OCI-LY3 (cell line): ENCODE measurements at regions not wholly inside any gene's neighbourhood (a gene's known extent, or its start where the extent isn't known, plus 50 kb on each side); places are given as distances from the start of the nearest gene placed in this dataset.

Experiments used
- H2AFZ ChIP-seq: fragments of 200-600, 300-600 bp; shearing (Covaris generic); 2 replicates; pipeline ENCODE4 v1.6.0; 2014; ENCODE audit warnings: antibody characterized with exemption, low read depth, low read length
- H3K27ac ChIP-seq: fragments of 200-600, 300-600 bp; sonication (generic); 2 replicates; pipeline ENCODE4 v1.5.1; 2014; ENCODE audit warnings: mild to moderate bottlenecking, low read length, moderate library complexity, mixed read lengths
- H3K27me3 ChIP-seq: fragments of 200-600, 300-600 bp; sonication (generic); 2 replicates; pipeline ENCODE4 v1.6.1; 2014; ENCODE audit warnings: low read depth, low read length, mixed read lengths
- H3K36me3 ChIP-seq: fragments of 200-600, 300-600 bp; sonication (generic); replicated peaks from 2 replicates; pipeline ENCODE3; 2014; ENCODE audit warnings: low read depth, low read length, mixed read lengths
- H3K4me1 ChIP-seq: fragments of 300-600, 200-600 bp; sonication (generic); 2 replicates; pipeline ENCODE4 v1.6.1; 2014; ENCODE audit warnings: low read length, mixed read lengths
- H3K4me2 ChIP-seq: fragments of 200-600, 300-600 bp; sonication (generic); 2 replicates; pipeline ENCODE4 v1.6.1; 2014; ENCODE audit warnings: low read length, mixed read lengths
- H3K4me3 ChIP-seq: fragments of 300-600, 200-600 bp; sonication (generic); 2 replicates; pipeline ENCODE4 v1.5.1; 2014; ENCODE audit warnings: antibody characterized with exemption, mild to moderate bottlenecking, low read length, moderate library complexity
- H3K79me2 ChIP-seq: fragments of 300-600, 200-600 bp; shearing (Covaris generic); 2 replicates; pipeline ENCODE4 v1.6.1; 2014; ENCODE audit warnings: mild to moderate bottlenecking, low read length, mixed read lengths
- H3K9ac ChIP-seq: fragments of 300-600, 200-600 bp; shearing (Covaris generic); 2 replicates; pipeline ENCODE4 v1.6.0; 2014; ENCODE audit warnings: mild to moderate bottlenecking, low read length, moderate library complexity
- H3K9me3 ChIP-seq: fragments of 200-600, 300-600 bp; shearing (Covaris generic); 2 replicates; pipeline ENCODE4 v1.6.1; 2014; ENCODE audit warnings: low read length, mixed read lengths; ENCODE audit not compliant: insufficient read depth
- H4K20me1 ChIP-seq: fragments of 200-600, 300-600 bp; sonication (generic); 2 replicates; pipeline ENCODE4 v1.6.1; 2016; ENCODE audit warnings: low read length, mixed read lengths; ENCODE audit not compliant: insufficient read depth
- EZH2phosphoT487 ChIP-seq: fragments of 200-600 bp; shearing (Covaris generic); IDR thresholded peaks from 2 replicates; pipeline ENCODE4 v1.6.1; 2018; ENCODE audit warnings: antibody characterized with exemption, mixed run types, low read depth
- TF ChIP-seq, protein P1 (sequence below): fragments of 200-600, 300-600 bp; sonication (generic); IDR thresholded peaks from 2 replicates; pipeline ENCODE4 v1.5.1; 2014; ENCODE audit warnings: antibody characterized with exemption, low read length, low read depth

GRCh38 chr1:238089615-238090014, 198.9 kb upstream of the ZP4 start:
- H3K27ac ChIP-seq = no peak overlapping the region
- TF ChIP-seq, protein P1, sequence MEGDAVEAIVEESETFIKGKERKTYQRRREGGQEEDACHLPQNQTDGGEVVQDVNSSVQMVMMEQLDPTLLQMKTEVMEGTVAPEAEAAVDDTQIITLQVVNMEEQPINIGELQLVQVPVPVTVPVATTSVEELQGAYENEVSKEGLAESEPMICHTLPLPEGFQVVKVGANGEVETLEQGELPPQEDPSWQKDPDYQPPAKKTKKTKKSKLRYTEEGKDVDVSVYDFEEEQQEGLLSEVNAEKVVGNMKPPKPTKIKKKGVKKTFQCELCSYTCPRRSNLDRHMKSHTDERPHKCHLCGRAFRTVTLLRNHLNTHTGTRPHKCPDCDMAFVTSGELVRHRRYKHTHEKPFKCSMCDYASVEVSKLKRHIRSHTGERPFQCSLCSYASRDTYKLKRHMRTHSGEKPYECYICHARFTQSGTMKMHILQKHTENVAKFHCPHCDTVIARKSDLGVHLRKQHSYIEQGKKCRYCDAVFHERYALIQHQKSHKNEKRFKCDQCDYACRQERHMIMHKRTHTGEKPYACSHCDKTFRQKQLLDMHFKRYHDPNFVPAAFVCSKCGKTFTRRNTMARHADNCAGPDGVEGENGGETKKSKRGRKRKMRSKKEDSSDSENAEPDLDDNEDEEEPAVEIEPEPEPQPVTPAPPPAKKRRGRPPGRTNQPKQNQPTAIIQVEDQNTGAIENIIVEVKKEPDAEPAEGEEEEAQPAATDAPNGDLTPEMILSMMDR = no peak
- TF ChIP-seq EZH2phosphoT487 = no peak
- H3K4me1 ChIP-seq = no peaks in the 10 kb centered on the region
- no peaks in the 10 kb centered on the region for H3K36me3 ChIP-seq
- H3K9ac ChIP-seq = no peak overlapping the region
- H3K27me3 ChIP-seq = no peaks in the 10 kb centered on the region
- H2AFZ ChIP-seq = no peak overlapping the region
- no peaks in the 10 kb centered on the region for H4K20me1 ChIP-seq
- H3K4me2 ChIP-seq = no peak overlapping the region
- no peak overlapping the region for H3K4me3 ChIP-seq
- no peaks in the 10 kb centered on the region for H3K9me3 ChIP-seq
- H3K79me2 ChIP-seq = no peaks in the 10 kb centered on the region

DNA sequence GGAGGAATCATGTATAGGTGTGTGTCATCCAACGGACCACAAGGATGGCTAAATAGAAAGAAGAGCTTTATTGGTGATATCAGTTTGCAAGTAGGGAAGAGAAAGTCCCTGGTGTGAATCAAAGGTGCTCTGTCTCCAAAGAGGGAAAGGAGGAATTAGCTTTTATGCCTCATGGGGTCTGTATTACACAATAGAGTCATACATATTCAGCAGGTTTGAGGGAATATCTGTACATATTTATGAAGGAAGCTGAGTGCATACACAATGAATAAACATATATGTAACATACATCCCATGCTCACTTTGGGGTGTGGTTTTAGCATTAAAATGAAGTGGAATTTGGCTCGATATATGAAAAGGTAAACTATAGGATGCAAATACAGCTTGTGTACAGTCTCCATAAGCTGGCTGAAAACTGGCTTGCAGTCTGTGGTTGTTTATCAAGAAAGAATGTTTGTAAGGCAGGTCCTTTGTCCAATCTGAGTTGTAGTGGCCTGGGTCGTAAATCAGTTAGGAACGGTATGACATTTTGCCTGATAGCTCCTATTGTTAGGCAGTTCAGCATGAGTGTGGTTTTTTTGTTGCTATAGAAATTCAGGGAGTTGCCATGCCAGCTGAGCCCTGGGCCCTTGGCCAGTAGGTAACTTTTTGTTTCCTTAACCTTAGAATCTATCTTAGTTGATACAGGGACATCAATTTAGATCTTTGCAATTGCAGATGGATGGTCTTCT, 198.0 kb upstream of the ZP4 start:
- no peak overlapping the region for H3K9ac ChIP-seq
- H3K9me3 ChIP-seq = no peaks in the 10 kb centered on the region
- H3K4me3 ChIP-seq = no peak overlapping the region
- H3K4me2 ChIP-seq = no peak overlapping the region
- no peaks in the 10 kb centered on the region for H3K27me3 ChIP-seq
- no peaks in the 10 kb centered on the region for H3K36me3 ChIP-seq
- H3K27ac ChIP-seq = no peak overlapping the region
- H4K20me1 ChIP-seq = no peaks in the 10 kb centered on the region
- H3K4me1 ChIP-seq = no peaks in the 10 kb centered on the region
- no peak for TF ChIP-seq EZH2phosphoT487
- TF ChIP-seq, protein P1 = no peak
- H2AFZ ChIP-seq = no peak overlapping the region
- H3K79me2 ChIP-seq = no peaks in the 10 kb centered on the region

DNA sequence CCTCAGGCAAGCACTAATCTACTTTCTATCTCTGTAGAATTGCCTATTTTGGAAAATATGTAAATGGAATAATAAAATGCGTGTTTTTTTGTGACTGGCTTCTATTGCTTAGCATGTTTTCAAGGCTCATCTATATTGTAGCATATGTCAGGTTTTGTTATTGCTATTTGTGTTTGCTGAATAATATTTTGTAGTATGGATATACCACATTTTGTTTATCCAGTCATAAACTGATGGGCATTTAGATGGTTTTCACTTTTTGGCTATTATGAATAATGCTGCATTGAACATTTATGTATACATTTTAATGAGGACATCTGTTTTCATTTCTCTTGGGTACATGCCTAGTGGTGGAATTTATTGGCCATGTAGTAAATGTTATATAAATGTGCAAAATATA, 183.3 kb upstream of the ZP4 start:
- no peaks in the 10 kb centered on the region for H3K4me1 ChIP-seq
- H4K20me1 ChIP-seq = no peaks in the 10 kb centered on the region
- H3K27ac ChIP-seq = no peak overlapping the region
- H3K79me2 ChIP-seq = no peaks in the 10 kb centered on the region
- H3K27me3 ChIP-seq = no peaks in the 10 kb centered on the region
- TF ChIP-seq, protein P1 = no peak
- no peak for TF ChIP-seq EZH2phosphoT487
- no peak overlapping the region for H3K9ac ChIP-seq
- H3K4me3 ChIP-seq = no peak overlapping the region
- no peak overlapping the region for H3K4me2 ChIP-seq
- no peaks in the 10 kb centered on the region for H3K36me3 ChIP-seq
- no peak overlapping the region for H2AFZ ChIP-seq
- no peaks in the 10 kb centered on the region for H3K9me3 ChIP-seq

DNA sequence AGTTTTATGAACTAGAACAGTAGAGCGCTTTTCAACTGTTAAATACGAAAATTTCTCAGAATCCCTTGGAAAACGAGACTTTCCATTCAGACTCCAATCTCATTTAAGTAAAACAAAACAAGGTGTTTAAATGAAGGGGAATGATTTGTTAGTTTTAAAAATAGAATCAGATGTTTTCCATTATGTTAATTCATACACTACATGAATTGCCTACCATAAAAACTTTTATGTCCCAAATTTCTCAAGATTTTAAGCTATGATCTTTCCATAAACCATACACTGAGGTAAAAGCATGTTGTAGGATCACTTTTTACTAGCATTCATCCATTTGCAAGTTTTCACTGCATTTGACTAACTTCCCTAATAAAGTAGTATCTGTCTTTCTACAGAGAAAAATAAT, 180.3 kb upstream of the ZP4 start:
- Histone ChIP-seq H2AFZ (no peak overlapping the region), H3K9ac (no peak overlapping the region)

More for the DNA sequence above, 180.3 kb upstream of the ZP4 start:
- Histone ChIP-seq H3K9me3 (no peaks in the 10 kb centered on the region), H3K36me3 (no peaks in the 10 kb centered on the region), H4K20me1 (no peaks in the 10 kb centered on the region), H3K79me2 (no peaks in the 10 kb centered on the region), H3K4me3 (no peak overlapping the region), H3K4me1 (no peaks in the 10 kb centered on the region), H3K27ac (no peak overlapping the region), H3K27me3 (no peaks in the 10 kb centered on the region), H3K4me2 (no peak overlapping the region)
- no peak for TF ChIP-seq EZH2phosphoT487
- TF ChIP-seq, protein P1 = no peak
